ENCODE measurements at regions not wholly inside any gene's neighbourhood (a gene's known extent, or its start where the extent isn't known, plus 50 kb on each side); places are given as distances from the start of the nearest gene placed in this dataset.
A peak's percentile ranks its signal among the peaks of the same experiment; 100 is the strongest.

- Histone ChIP-seq H3K36me3 (ENCODE audit: insufficient read depth, insufficient read length, low read length) (no peaks in the 10 kb centered on the region), H3K27me3 (ENCODE audit: insufficient read depth, insufficient read length) (no peaks in the 10 kb centered on the region), H3K9ac (ENCODE audit: insufficient read length, low read depth) (no peak overlapping the region), H3K4me1 (ENCODE audit: insufficient read depth, insufficient read length) (peaks cover 5% of the 10 kb centered on the region), H3K4me3 (ENCODE audit: insufficient read length, low read depth) (no peak overlapping the region), H3K9me3 (ENCODE audit: insufficient read depth, low read length) (no peaks in the 10 kb centered on the region)
- peak; percentile 55 for DNase-seq (ENCODE audit: low read depth, low spot score)
- TF ChIP-seq YY1 (IDR thresholded peaks at IDR 0.05; ENCODE audit: insufficient read depth, insufficient read length) = no peak
- no peak for TF ChIP-seq ZNF274 (IDR thresholded peaks at IDR 0.05; ENCODE audit: low read depth, low read length)
- no peak for TF ChIP-seq SUZ12 (IDR thresholded peaks at IDR 0.05; ENCODE audit: extremely low read depth, insufficient read depth, insufficient read length)
Measured at GRCh38 chr3:181075098-181075497, 85.6 kb upstream of the DNAJC19 start.

- H3K36me3 ChIP-seq (ENCODE audit: insufficient read depth, insufficient read length, low read length) = no peaks in the 10 kb centered on the region
- TF ChIP-seq ZNF274 (IDR thresholded peaks at IDR 0.05; ENCODE audit: low read depth, low read length) = no peak
- no peak overlapping the region for H3K4me3 ChIP-seq (ENCODE audit: insufficient read length, low read depth)
- H3K9ac ChIP-seq (ENCODE audit: insufficient read length, low read depth) = no peak overlapping the region
- no peaks in the 10 kb centered on the region for H3K9me3 ChIP-seq (ENCODE audit: insufficient read depth, low read length)
- no peak for DNase-seq (ENCODE audit: low read depth, low spot score)
- H3K4me1 ChIP-seq (ENCODE audit: insufficient read depth, insufficient read length) = no peaks in the 10 kb centered on the region
- H3K27me3 ChIP-seq (ENCODE audit: insufficient read depth, insufficient read length) = no peaks in the 10 kb centered on the region
Measured at GRCh38 chr3:181066143-181067087, 76.9 kb upstream of the DNAJC19 start.

- Histone ChIP-seq H3K36me3 (ENCODE audit: insufficient read depth, insufficient read length, low read length) (no peaks in the 10 kb centered on the region), H3K9ac (ENCODE audit: insufficient read length, low read depth) (no peak overlapping the region), H3K4me3 (ENCODE audit: insufficient read length, low read depth) (no peak overlapping the region), H3K4me1 (ENCODE audit: insufficient read depth, insufficient read length) (no peaks in the 10 kb centered on the region), H3K9me3 (ENCODE audit: insufficient read depth, low read length) (no peaks in the 10 kb centered on the region), H3K27me3 (ENCODE audit: insufficient read depth, insufficient read length) (no peaks in the 10 kb centered on the region)
- DNase-seq (ENCODE audit: low read depth, low spot score) = no peak
- TF ChIP-seq SUZ12 (IDR thresholded peaks at IDR 0.05; ENCODE audit: extremely low read depth, insufficient read depth, insufficient read length) (no peak), ZNF274 (IDR thresholded peaks at IDR 0.05; ENCODE audit: low read depth, low read length) (no peak), YY1 (IDR thresholded peaks at IDR 0.05; ENCODE audit: insufficient read depth, insufficient read length) (no peak)
Measured at GRCh38 chr3:181056136-181056732, 66.7 kb upstream of the DNAJC19 start.

GRCh38 chr3:181054538-181054937 is 65.0 kb upstream of the DNAJC19 start:
- Histone ChIP-seq H3K27me3 (ENCODE audit: insufficient read depth, insufficient read length) (no peaks in the 10 kb centered on the region), H3K9ac (ENCODE audit: insufficient read length, low read depth) (no peak overlapping the region), H3K4me1 (ENCODE audit: insufficient read depth, insufficient read length) (no peaks in the 10 kb centered on the region), H3K36me3 (ENCODE audit: insufficient read depth, insufficient read length, low read length) (no peaks in the 10 kb centered on the region), H3K4me3 (ENCODE audit: insufficient read length, low read depth) (no peak overlapping the region), H3K9me3 (ENCODE audit: insufficient read depth, low read length) (no peaks in the 10 kb centered on the region)
- TF ChIP-seq YY1 (IDR thresholded peaks at IDR 0.05; ENCODE audit: insufficient read depth, insufficient read length) (no peak), SUZ12 (IDR thresholded peaks at IDR 0.05; ENCODE audit: extremely low read depth, insufficient read depth, insufficient read length) (no peak), ZNF274 (IDR thresholded peaks at IDR 0.05; ENCODE audit: low read depth, low read length) (no peak)
- DNase-seq (ENCODE audit: low read depth, low spot score) = no peak

GRCh38 chr3:181052256-181052655 is 62.7 kb upstream of the DNAJC19 start:
- Histone ChIP-seq H3K4me1 (ENCODE audit: insufficient read depth, insufficient read length) (no peaks in the 10 kb centered on the region), H3K27me3 (ENCODE audit: insufficient read depth, insufficient read length) (no peaks in the 10 kb centered on the region), H3K9ac (ENCODE audit: insufficient read length, low read depth) (no peak overlapping the region), H3K36me3 (ENCODE audit: insufficient read depth, insufficient read length, low read length) (no peaks in the 10 kb centered on the region), H3K9me3 (ENCODE audit: insufficient read depth, low read length) (peaks cover 12% of the 10 kb centered on the region; the same call in 1 of the 2 replicates), H3K4me3 (ENCODE audit: insufficient read length, low read depth) (no peak overlapping the region)
- DNase-seq (ENCODE audit: low read depth, low spot score) = no peak
- TF ChIP-seq SUZ12 (IDR thresholded peaks at IDR 0.05; ENCODE audit: extremely low read depth, insufficient read depth, insufficient read length) (no peak), YY1 (IDR thresholded peaks at IDR 0.05; ENCODE audit: insufficient read depth, insufficient read length) (no peak), ZNF274 (IDR thresholded peaks at IDR 0.05; ENCODE audit: low read depth, low read length) (no peak)

GRCh38 chr3:181050738-181051137 is 61.2 kb upstream of the DNAJC19 start:
- Histone ChIP-seq H3K36me3 (ENCODE audit: insufficient read depth, insufficient read length, low read length) (no peaks in the 10 kb centered on the region), H3K27me3 (ENCODE audit: insufficient read depth, insufficient read length) (no peaks in the 10 kb centered on the region), H3K9me3 (ENCODE audit: insufficient read depth, low read length) (peaks cover 25% of the 10 kb centered on the region; the same call in 1 of the 2 replicates), H3K9ac (ENCODE audit: insufficient read length, low read depth) (no peak overlapping the region), H3K4me1 (ENCODE audit: insufficient read depth, insufficient read length) (no peaks in the 10 kb centered on the region), H3K4me3 (ENCODE audit: insufficient read length, low read depth) (no peak overlapping the region)
- TF ChIP-seq SUZ12 (IDR thresholded peaks at IDR 0.05; ENCODE audit: extremely low read depth, insufficient read depth, insufficient read length) = no peak
- TF ChIP-seq YY1 (IDR thresholded peaks at IDR 0.05; ENCODE audit: insufficient read depth, insufficient read length) = no peak
- no peak for TF ChIP-seq ZNF274 (IDR thresholded peaks at IDR 0.05; ENCODE audit: low read depth, low read length)
- DNase-seq (ENCODE audit: low read depth, low spot score) = no peak

GRCh38 chr3:181040030-181040429 is 50.5 kb upstream of the DNAJC19 start:
- TF ChIP-seq YY1 (IDR thresholded peaks at IDR 0.05; ENCODE audit: insufficient read depth, insufficient read length) (no peak), ZNF274 (IDR thresholded peaks at IDR 0.05; ENCODE audit: low read depth, low read length) (no peak), SUZ12 (IDR thresholded peaks at IDR 0.05; ENCODE audit: extremely low read depth, insufficient read depth, insufficient read length) (no peak)
- H3K4me1 ChIP-seq (ENCODE audit: insufficient read depth, insufficient read length) = no peaks in the 10 kb centered on the region
- H3K27me3 ChIP-seq (ENCODE audit: insufficient read depth, insufficient read length) = no peaks in the 10 kb centered on the region
- H3K36me3 ChIP-seq (ENCODE audit: insufficient read depth, insufficient read length, low read length) = no peaks in the 10 kb centered on the region
- H3K4me3 ChIP-seq (ENCODE audit: insufficient read length, low read depth) = no peak overlapping the region
- peaks cover 20% of the 10 kb centered on the region; the same call in 1 of the 2 replicates for H3K9me3 ChIP-seq (ENCODE audit: insufficient read depth, low read length)
- DNase-seq (ENCODE audit: low read depth, low spot score) = no peak
- H3K9ac ChIP-seq (ENCODE audit: insufficient read length, low read depth) = no peak overlapping the region

All from NT2/D1 (cell line).